ENCODE measurements at regions not wholly inside any gene's neighbourhood (a gene's known extent, or its start where the extent isn't known, plus 50 kb on each side); places are given as distances from the start of the nearest gene placed in this dataset.

- TF ChIP-seq CTCF (optimal IDR thresholded peaks at IDR 0.05 in 1 of 3, IDR thresholded peaks at IDR 0.05 in 1 of 3, conservative IDR thresholded peaks at IDR 0.05 in 1 of 3; ENCODE audit: extremely low read depth in 1 of 3, insufficient read depth in 2 of 3, low read length in 3 of 3) (no peak), EZH2 (IDR thresholded peaks at IDR 0.05; ENCODE audit: low read length) (no peak)
Observed at GRCh38 chr2:64267699-64268098, 123.5 kb upstream of the PELI1 start.
